GM10248 (cell line): ENCODE measurements at regions not wholly inside any gene's neighbourhood (a gene's known extent, or its start where the extent isn't known, plus 50 kb on each side); places are given as distances from the start of the nearest gene placed in this dataset.
"Not testable (repeated sequence)": the region's sequence is repeated elsewhere in the genome, so short reads cannot be mapped to it uniquely, and the experiment has no call there.

Experiments used
- CTCF ChIA-PET: fragments of 300-600 bp; sonication (Branson Sonifier 250); formaldehyde crosslinking; extraction: SDS; loops from one replicate; lab custom pipeline; 2021; ENCODE audit warnings: antibody characterized with exemption; lab: Yijun Ruan, JAX
- POLR2A ChIA-PET: fragments of 350-650 bp; sonication (Branson Sonifier 250); formaldehyde crosslinking; extraction: SDS; loops from one replicate; lab custom pipeline; 2020; ENCODE audit warnings: antibody characterized with exemption; lab: Yijun Ruan, JAX
- DNase-seq: peaks from one replicate; pipeline ENCODE4 v3.0.0; 2012; ENCODE audit errors: extremely low spot score
- TF ChIP-seq, protein P1 (sequence below): IDR thresholded peaks from 2 replicates; pipeline ENCODE4 v1.5.1; 2012; ENCODE audit warnings: mild to moderate bottlenecking, low read depth; ENCODE audit errors: extremely low read depth, missing control alignments, control extremely low read depth

DNA sequence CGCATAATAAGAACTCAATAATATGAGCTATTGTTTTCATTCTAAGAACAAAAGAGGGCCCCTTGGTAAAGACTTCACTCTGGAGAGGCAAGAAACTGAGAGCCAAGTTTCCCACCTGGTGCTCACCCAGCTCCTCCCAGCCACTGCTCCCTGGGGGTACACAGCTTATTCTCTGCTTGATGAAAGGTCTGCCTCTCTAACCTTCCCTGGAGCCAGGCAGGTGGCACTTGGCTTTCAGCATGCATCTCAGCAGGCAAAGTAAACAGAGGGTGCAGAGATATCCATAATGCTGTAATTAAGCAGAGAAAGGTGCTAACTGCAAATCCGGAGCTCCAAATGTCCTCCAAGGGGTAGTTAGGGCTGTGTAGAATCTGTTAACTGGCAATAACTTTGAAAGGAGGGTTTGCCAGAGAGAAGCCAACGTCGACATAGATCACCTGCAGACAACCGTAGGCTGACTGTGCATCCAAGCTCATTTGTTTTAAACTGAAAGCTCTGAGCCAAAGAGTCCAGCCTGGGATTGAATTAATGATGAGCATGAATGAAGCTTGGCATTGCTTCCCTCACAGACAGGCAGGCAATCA, 159.6 kb upstream of the PROK2 start:
- no peak for DNase-seq
- POLR2A ChIA-PET: no interaction called here

DNA sequence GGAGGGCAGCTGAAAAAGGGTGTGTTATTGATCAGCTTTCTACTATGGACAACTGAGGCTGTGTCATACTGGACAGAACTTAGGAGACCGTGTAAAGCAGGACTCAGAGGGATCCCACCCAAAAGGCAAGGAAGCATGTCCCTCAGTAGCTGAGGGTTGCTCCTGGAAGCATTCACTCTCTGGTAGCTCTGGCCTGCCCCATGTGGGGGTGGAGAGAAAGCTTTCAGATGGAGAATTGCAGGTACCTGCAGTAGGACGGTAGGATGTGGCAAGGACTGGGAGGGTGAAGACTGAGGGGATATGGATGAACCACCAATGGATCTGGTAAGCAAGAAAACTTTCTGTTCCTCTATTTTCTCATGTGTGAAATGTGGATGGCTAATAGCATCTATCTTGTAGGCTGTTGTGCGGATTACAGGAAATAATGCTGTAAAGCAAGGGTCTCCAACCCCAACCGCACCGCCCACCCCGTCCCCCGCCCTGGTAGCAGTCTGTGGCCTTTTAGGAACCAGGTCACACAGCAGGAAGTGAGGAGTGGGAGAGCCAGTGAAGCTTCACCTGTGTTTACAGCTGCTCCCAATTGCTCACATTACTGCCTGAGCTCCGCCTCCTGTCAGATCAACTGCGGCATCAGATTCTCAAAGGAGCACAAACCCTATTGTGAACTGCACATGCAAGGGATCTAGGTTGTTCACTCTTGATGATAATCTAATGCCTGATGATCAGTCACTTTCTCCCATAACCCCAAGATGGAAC, 157.7 kb upstream of the PROK2 start:
- no peak for DNase-seq
- TF ChIP-seq, protein P1, sequence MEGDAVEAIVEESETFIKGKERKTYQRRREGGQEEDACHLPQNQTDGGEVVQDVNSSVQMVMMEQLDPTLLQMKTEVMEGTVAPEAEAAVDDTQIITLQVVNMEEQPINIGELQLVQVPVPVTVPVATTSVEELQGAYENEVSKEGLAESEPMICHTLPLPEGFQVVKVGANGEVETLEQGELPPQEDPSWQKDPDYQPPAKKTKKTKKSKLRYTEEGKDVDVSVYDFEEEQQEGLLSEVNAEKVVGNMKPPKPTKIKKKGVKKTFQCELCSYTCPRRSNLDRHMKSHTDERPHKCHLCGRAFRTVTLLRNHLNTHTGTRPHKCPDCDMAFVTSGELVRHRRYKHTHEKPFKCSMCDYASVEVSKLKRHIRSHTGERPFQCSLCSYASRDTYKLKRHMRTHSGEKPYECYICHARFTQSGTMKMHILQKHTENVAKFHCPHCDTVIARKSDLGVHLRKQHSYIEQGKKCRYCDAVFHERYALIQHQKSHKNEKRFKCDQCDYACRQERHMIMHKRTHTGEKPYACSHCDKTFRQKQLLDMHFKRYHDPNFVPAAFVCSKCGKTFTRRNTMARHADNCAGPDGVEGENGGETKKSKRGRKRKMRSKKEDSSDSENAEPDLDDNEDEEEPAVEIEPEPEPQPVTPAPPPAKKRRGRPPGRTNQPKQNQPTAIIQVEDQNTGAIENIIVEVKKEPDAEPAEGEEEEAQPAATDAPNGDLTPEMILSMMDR: no peak
- ChIA-PET POLR2A (no interaction called here), CTCF (interaction anchor here (0.6 to 2.0 kb wide), 6 partner anchors 12 to 880 kb away, joined by 3 to 9 read pairs (median 4); no protein-coding TSS in a partner anchor)

More for the DNA sequence above, 159.6 kb upstream of the PROK2 start:
- CTCF ChIA-PET: interaction anchor here (1.1 to 2.2 kb wide), 7 partner anchors 9 to 216 kb away, joined by 3 to 9 read pairs (median 4); no protein-coding TSS in a partner anchor
- TF ChIP-seq, protein P1: no peak

DNA sequence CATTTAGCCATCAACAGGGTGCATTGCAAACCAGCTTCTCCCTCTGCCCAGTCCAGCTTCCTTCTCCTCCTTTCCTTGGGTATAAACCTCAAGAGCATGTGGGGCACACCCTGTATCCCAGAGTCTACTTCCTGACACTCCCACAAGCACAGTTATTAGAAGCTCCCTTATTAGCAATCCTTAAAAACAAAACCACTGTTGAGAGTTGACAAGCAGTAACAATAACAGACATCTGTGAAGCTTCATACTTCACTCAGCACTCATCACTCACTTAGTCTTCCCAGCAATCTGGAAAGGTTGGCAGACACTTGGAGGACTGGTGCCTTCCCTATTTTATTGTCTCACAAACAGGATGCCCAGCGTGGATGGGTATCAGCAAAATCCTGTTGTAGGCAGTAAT, 155.5 kb upstream of the PROK2 start:
- DNase-seq: no peak
- ChIA-PET POLR2A (no interaction called here), CTCF (interaction anchor here (1.2 to 2.1 kb wide), 2 partner anchors 10 to 11 kb away, joined by 5 to 12 read pairs; no protein-coding TSS in a partner anchor)
- TF ChIP-seq, protein P1: no peak

DNA sequence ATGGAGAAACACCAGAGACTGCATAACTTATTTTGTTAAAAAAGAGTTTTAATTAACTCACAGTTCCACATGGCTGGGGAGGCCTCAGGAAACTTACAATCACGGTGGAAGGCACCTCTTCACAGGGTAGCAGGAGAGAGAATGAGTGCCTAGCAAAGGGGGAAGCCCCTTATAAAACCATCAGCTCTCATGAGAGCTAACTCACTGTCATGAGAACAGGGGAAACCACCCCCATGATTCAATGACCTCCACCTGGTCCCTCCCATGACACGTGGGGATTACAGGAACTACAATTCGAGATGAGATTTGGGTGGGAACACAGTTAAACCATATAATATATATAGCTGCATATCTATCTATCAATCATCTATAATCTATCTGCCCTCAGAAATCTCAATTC, 153.1 kb upstream of the PROK2 start:
- POLR2A ChIA-PET, DNase-seq: not testable (repeated sequence)
- CTCF ChIA-PET: interaction anchor here (1.1 to 1.6 kb wide), 4 partner anchors 10 to 18 kb away, joined by 3 to 10 read pairs (median 4); no protein-coding TSS in a partner anchor

DNA sequence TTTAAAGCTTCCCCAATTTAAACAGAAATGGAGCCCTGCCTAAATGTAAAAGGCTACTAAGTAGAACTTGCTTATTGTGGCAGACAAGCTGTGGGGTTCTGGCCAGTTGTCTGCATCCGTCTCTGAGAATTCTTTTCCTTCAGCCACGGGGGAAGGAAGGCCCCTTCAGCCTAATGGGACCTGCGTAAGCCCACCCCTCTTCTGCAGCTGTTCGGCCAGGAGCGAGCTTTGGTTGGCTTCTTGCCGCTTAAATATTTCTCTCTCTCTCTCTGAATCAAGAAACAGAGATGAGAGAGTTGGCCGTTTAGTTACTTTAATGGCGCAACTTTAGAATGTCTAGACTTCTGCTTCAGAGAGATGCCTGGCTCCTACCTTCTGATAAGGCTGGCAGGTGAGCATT, 151.7 kb upstream of the PROK2 start:
- CTCF ChIA-PET: interaction anchor here (1.4 to 1.5 kb wide), 2 partner anchors 9 to 20 kb away, joined by 3 to 4 read pairs; no protein-coding TSS in a partner anchor
- DNase-seq: no peak
- POLR2A ChIA-PET: interaction anchor here (0.6 kb wide), 1 partner anchor 48 kb away, joined by 8 read pairs; no protein-coding TSS in a partner anchor
- TF ChIP-seq, protein P1: no peak

DNA sequence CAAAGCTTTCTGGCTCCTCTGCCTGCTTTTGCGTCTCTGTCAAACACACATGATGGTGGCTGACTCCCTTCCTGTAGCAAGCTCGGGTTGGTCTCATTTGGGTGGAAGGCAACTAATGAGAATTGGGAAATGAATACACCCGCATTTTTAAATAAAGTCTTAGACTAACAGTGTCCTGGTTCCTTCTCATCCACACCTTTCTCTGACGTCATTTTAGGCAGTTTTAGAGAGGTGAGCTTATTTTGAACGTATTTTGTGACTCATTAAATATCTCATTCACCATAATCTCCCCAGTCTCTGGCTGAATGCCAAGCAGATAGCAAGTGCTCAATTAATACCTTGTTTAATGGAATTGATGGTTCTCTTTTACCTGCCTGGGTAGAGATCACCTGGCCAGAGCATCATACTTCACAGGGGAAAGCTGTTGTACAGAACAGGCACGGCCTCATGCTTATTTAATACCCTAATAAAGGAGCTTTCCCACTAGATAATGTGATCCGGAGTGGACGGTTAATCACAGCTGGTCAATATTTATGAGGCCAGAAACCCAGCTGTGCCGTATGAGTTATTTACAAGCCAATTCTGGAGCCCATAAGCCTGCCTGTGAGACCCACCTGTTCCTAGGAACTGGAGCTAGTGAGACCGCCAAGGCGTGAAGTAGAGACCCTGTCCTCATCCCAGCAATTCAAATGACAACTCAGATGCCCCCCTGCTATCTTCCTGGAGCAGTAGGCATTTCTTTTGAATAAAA, 149.7 kb upstream of the PROK2 start:
- DNase-seq: no peak
- TF ChIP-seq, protein P1: no peak
- ChIA-PET CTCF (interaction anchor here (0.7 to 1.6 kb wide), 6 partner anchors 9 to 32 kb away, joined by 3 to 6 read pairs (median 4); no protein-coding TSS in a partner anchor), POLR2A (no interaction called here)
